H1 (cell line): ENCODE measurements at regions not wholly inside any gene's neighbourhood (a gene's known extent, or its start where the extent isn't known, plus 50 kb on each side); places are given as distances from the start of the nearest gene placed in this dataset.

Experiments
- CBX5 ChIP-seq: fragments of 300-800, 300-1000 bp; sonication (generic); IDR thresholded peaks from 2 replicates; pipeline ENCODE4 v1.7.1; 2016; ENCODE audit warnings: antibody characterized with exemption, low read length, low read depth
- EGR1 ChIP-seq: IDR thresholded peaks from 2 replicates; pipeline ENCODE4 v1.6.1; 2011; ENCODE audit warnings: low read depth, low read length, borderline replicate concordance
- EZH2 ChIP-seq: fragments of 200-600 bp; sonication (generic); IDR thresholded peaks from 2 replicates; pipeline ENCODE4 v1.7.1; 2012; ENCODE audit warnings: low read depth, mild to moderate bottlenecking, moderate library complexity, low read length, inconsistent platforms; ENCODE audit not compliant: severe bottlenecking
- HDAC6 ChIP-seq: IDR thresholded peaks from one replicate; pipeline ENCODE4 v1.7.1; 2012; ENCODE audit warnings: low read depth, mild to moderate bottlenecking, inconsistent platforms, low read length, moderate library complexity
- TF ChIP-seq, protein P1 (sequence below): fragments of 300-600 bp; sonication (generic); IDR thresholded peaks from 2 replicates; pipeline ENCODE4 v1.7.1; 2012; ENCODE audit warnings: low read length, moderate library complexity, mild to moderate bottlenecking, inconsistent platforms; ENCODE audit not compliant: insufficient replicate concordance

DNA sequence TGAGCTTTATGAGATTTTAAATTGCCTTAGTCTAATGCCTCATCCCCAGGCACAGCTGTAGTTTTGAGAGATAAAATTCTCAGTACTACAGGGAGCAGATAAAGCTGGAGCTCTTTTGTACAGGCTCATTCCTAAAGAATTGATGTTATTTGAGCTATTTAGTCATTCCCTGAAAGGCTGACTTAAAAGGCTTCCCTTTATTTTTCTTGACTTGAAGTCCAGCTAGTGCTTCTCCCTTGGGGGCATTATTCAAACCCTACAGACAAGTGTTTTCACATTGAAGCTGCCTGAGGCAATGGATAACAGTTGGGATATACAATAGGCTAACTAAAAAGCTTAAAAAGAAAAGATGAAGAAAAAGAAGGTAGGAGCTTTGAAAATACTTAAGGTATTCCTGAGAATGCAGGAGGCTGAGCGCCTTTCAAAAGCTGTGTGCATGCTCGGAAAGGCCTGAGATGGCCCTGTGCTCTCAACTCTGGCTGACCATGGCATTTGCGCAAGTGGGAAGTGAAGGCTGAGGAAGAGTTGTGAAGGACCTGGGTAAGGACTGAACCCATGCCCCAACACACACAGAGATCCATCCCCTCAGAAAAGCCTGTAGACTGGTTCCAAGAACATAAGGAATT lies 315.1 kb downstream of the SMOC2 start (continued):
- TF ChIP-seq, protein P1, sequence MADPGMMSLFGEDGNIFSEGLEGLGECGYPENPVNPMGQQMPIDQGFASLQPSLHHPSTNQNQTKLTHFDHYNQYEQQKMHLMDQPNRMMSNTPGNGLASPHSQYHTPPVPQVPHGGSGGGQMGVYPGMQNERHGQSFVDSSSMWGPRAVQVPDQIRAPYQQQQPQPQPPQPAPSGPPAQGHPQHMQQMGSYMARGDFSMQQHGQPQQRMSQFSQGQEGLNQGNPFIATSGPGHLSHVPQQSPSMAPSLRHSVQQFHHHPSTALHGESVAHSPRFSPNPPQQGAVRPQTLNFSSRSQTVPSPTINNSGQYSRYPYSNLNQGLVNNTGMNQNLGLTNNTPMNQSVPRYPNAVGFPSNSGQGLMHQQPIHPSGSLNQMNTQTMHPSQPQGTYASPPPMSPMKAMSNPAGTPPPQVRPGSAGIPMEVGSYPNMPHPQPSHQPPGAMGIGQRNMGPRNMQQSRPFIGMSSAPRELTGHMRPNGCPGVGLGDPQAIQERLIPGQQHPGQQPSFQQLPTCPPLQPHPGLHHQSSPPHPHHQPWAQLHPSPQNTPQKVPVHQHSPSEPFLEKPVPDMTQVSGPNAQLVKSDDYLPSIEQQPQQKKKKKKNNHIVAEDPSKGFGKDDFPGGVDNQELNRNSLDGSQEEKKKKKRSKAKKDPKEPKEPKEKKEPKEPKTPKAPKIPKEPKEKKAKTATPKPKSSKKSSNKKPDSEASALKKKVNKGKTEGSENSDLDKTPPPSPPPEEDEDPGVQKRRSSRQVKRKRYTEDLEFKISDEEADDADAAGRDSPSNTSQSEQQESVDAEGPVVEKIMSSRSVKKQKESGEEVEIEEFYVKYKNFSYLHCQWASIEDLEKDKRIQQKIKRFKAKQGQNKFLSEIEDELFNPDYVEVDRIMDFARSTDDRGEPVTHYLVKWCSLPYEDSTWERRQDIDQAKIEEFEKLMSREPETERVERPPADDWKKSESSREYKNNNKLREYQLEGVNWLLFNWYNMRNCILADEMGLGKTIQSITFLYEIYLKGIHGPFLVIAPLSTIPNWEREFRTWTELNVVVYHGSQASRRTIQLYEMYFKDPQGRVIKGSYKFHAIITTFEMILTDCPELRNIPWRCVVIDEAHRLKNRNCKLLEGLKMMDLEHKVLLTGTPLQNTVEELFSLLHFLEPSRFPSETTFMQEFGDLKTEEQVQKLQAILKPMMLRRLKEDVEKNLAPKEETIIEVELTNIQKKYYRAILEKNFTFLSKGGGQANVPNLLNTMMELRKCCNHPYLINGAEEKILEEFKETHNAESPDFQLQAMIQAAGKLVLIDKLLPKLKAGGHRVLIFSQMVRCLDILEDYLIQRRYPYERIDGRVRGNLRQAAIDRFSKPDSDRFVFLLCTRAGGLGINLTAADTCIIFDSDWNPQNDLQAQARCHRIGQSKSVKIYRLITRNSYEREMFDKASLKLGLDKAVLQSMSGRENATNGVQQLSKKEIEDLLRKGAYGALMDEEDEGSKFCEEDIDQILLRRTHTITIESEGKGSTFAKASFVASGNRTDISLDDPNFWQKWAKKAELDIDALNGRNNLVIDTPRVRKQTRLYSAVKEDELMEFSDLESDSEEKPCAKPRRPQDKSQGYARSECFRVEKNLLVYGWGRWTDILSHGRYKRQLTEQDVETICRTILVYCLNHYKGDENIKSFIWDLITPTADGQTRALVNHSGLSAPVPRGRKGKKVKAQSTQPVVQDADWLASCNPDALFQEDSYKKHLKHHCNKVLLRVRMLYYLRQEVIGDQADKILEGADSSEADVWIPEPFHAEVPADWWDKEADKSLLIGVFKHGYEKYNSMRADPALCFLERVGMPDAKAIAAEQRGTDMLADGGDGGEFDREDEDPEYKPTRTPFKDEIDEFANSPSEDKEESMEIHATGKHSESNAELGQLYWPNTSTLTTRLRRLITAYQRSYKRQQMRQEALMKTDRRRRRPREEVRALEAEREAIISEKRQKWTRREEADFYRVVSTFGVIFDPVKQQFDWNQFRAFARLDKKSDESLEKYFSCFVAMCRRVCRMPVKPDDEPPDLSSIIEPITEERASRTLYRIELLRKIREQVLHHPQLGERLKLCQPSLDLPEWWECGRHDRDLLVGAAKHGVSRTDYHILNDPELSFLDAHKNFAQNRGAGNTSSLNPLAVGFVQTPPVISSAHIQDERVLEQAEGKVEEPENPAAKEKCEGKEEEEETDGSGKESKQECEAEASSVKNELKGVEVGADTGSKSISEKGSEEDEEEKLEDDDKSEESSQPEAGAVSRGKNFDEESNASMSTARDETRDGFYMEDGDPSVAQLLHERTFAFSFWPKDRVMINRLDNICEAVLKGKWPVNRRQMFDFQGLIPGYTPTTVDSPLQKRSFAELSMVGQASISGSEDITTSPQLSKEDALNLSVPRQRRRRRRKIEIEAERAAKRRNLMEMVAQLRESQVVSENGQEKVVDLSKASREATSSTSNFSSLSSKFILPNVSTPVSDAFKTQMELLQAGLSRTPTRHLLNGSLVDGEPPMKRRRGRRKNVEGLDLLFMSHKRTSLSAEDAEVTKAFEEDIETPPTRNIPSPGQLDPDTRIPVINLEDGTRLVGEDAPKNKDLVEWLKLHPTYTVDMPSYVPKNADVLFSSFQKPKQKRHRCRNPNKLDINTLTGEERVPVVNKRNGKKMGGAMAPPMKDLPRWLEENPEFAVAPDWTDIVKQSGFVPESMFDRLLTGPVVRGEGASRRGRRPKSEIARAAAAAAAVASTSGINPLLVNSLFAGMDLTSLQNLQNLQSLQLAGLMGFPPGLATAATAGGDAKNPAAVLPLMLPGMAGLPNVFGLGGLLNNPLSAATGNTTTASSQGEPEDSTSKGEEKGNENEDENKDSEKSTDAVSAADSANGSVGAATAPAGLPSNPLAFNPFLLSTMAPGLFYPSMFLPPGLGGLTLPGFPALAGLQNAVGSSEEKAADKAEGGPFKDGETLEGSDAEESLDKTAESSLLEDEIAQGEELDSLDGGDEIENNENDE = peak; percentile 30
- TF ChIP-seq EZH2 = no peak
- no peak for TF ChIP-seq HDAC6
- no peak for TF ChIP-seq EGR1
- no peak for TF ChIP-seq CBX5
- TF ChIP-seq, all 59 proteins: peak for 1
